ENCODE measurements at regions not wholly inside any gene's neighbourhood (a gene's known extent, or its start where the extent isn't known, plus 50 kb on each side); places are given as distances from the start of the nearest gene placed in this dataset.

- no peak for DNase-seq
- Histone ChIP-seq H3K9me3 (replicated peaks in 1 of 3) (no peaks in the 10 kb centered on the region), H3K27ac (no peak overlapping the region), H3K4me3 (no peak overlapping the region), H3K36me3 (replicated peaks in 1 of 2) (no peaks in the 10 kb centered on the region), H3K27me3 (no peaks in the 10 kb centered on the region), H3K4me1 (replicated peaks in 1 of 2) (no peaks in the 10 kb centered on the region)
- TF ChIP-seq POLR2A (IDR thresholded peaks at IDR 0.05), result no peak
- TF ChIP-seq CTCF (IDR thresholded peaks at IDR 0.05), result no peak
- intact Hi-C loops (cut with DNase I), result no loop called here
- 84 to 94% (median 89%) methylated on average over 1 of the region's 1 CpG for WGBS, 4 donors
Observed at GRCh38 chr6:16930432-16930831, 169.2 kb upstream of the ATXN1 start.

GRCh38 chr6:16929809-16930208, 168.5 kb upstream of the ATXN1 start:
- TF ChIP-seq POLR2A (IDR thresholded peaks at IDR 0.05), result no peak
- no peak for TF ChIP-seq CTCF (IDR thresholded peaks at IDR 0.05)
- Histone ChIP-seq H3K27ac (no peak overlapping the region), H3K4me3 (no peak overlapping the region), H3K27me3 (no peaks in the 10 kb centered on the region), H3K4me1 (replicated peaks in 1 of 2) (no peaks in the 10 kb centered on the region), H3K9me3 (replicated peaks in 1 of 3) (no peaks in the 10 kb centered on the region), H3K36me3 (replicated peaks in 1 of 2) (no peaks in the 10 kb centered on the region)
- no peak for DNase-seq
- intact Hi-C loops (cut with DNase I), result no loop called here

- Histone ChIP-seq H3K27me3 (no peaks in the 10 kb centered on the region), H3K36me3 (replicated peaks in 1 of 2) (no peaks in the 10 kb centered on the region), H3K4me1 (replicated peaks in 1 of 2) (no peaks in the 10 kb centered on the region), H3K9me3 (replicated peaks in 1 of 3) (no peaks in the 10 kb centered on the region), H3K4me3 (no peak overlapping the region), H3K27ac (no peak overlapping the region)
- DNase-seq, result no peak
- intact Hi-C loops (cut with DNase I), result no loop called here
- 75 to 89% (median 84%) methylated on average over 2 of the region's 2 CpGs for WGBS, 4 donors
- TF ChIP-seq POLR2A (IDR thresholded peaks at IDR 0.05) (no peak), CTCF (IDR thresholded peaks at IDR 0.05) (no peak)
Observed at GRCh38 chr6:16928387-16928786, 167.1 kb upstream of the ATXN1 start.

GRCh38 chr6:16927205-16927604, 165.9 kb upstream of the ATXN1 start:
- WGBS, 4 donors, result 82 to 95% (median 90%) methylated on average over 1 of the region's 1 CpG
- intact Hi-C loops (cut with DNase I), result no loop called here

More at GRCh38 chr6:16927205-16927604, 165.9 kb upstream of the ATXN1 start:
- DNase-seq, result no peak
- Histone ChIP-seq H3K36me3 (replicated peaks in 1 of 2) (no peaks in the 10 kb centered on the region), H3K9me3 (replicated peaks in 1 of 3) (no peaks in the 10 kb centered on the region), H3K27me3 (no peaks in the 10 kb centered on the region), H3K4me3 (no peak overlapping the region), H3K4me1 (replicated peaks in 1 of 2) (no peaks in the 10 kb centered on the region), H3K27ac (no peak overlapping the region)
- no peak for TF ChIP-seq CTCF (IDR thresholded peaks at IDR 0.05)
- no peak for TF ChIP-seq POLR2A (IDR thresholded peaks at IDR 0.05)

Measured in adrenal gland (tissue), 9 donors.